H9 (cell line): ENCODE measurements at regions not wholly inside any gene's neighbourhood (a gene's known extent, or its start where the extent isn't known, plus 50 kb on each side); places are given as distances from the start of the nearest gene placed in this dataset.

Experiments used
- DNase-seq: peaks from one replicate; pipeline ENCODE4 v3.0.0-alpha.2; 2017
- H2AFZ ChIP-seq: one replicate; pipeline ENCODE4 v1.6.1; 2013; ENCODE audit warnings: mild to moderate bottlenecking, low read length, control low read depth, moderate library complexity
- H2AK5ac ChIP-seq: 2 replicates; pipeline ENCODE4 v1.6.1; 2013; ENCODE audit warnings: low read length, control low read depth, mixed read lengths; ENCODE audit not compliant: insufficient read length
- H2BK120ac ChIP-seq: one replicate; pipeline ENCODE4 v1.6.1; 2013; ENCODE audit warnings: low read depth, mild to moderate bottlenecking, low read length, control low read depth, inconsistent platforms; ENCODE audit not compliant: poor library complexity, severe bottlenecking
- H2BK12ac ChIP-seq: 2 replicates; pipeline ENCODE4 v1.6.1; 2013; ENCODE audit warnings: low read length, control low read depth, mixed read lengths, low read depth; ENCODE audit not compliant: insufficient read length
- H2BK15ac ChIP-seq: 2 replicates; pipeline ENCODE4 v1.6.1; 2013; ENCODE audit warnings: low read depth, low read length, control low read depth
- H2BK20ac ChIP-seq: one replicate; pipeline ENCODE4 v1.6.1; 2013; ENCODE audit warnings: low read depth, mild to moderate bottlenecking, low read length, control low read depth, inconsistent platforms; ENCODE audit not compliant: poor library complexity, severe bottlenecking
- H2BK5ac ChIP-seq: 2 replicates; pipeline ENCODE4 v1.6.1; 2013; ENCODE audit warnings: low read length, control low read depth, mixed read lengths; ENCODE audit not compliant: insufficient read length
- H3K14ac ChIP-seq: 2 replicates; pipeline ENCODE4 v1.6.1; 2013; ENCODE audit warnings: low read length, control low read depth; ENCODE audit not compliant: insufficient read depth
- H3K18ac ChIP-seq: 2 replicates; pipeline ENCODE4 v1.6.1; 2013; ENCODE audit warnings: low read depth, mild to moderate bottlenecking, mixed read lengths, low read length, control low read depth; ENCODE audit not compliant: insufficient read length
- H3K23ac ChIP-seq: 2 replicates; pipeline ENCODE4 v1.6.1; 2013; ENCODE audit warnings: low read length, control low read depth, mixed read lengths, low read depth; ENCODE audit not compliant: insufficient read length
- H3K23me2 ChIP-seq: 2 replicates; pipeline ENCODE4 v1.6.1; 2013; ENCODE audit warnings: low read depth, mild to moderate bottlenecking, mixed read lengths, low read length, control low read depth; ENCODE audit not compliant: insufficient read length, poor library complexity, severe bottlenecking
- H3K27ac ChIP-seq: 2 replicates; pipeline ENCODE4 v1.5.1; 2013; ENCODE audit warnings: low read length, control low read depth, mixed read lengths, low read depth; ENCODE audit not compliant: insufficient read length
- H3K27me3 ChIP-seq: 2 replicates; pipeline ENCODE4 v1.6.1; 2013; ENCODE audit warnings: low read length, control low read depth, inconsistent platforms; ENCODE audit not compliant: insufficient read depth
- H3K4ac ChIP-seq: 2 replicates; pipeline ENCODE4 v1.6.1; 2013; ENCODE audit warnings: low read depth, mild to moderate bottlenecking, control low read depth, inconsistent platforms, low read length, moderate library complexity
- H3K4me1 ChIP-seq: 2 replicates; pipeline ENCODE4 v1.6.1; 2013; ENCODE audit warnings: low read length, control low read depth, inconsistent platforms; ENCODE audit not compliant: insufficient read depth
- H3K4me2 ChIP-seq: 2 replicates; pipeline ENCODE4 v1.6.1; 2013; ENCODE audit warnings: low read length, control low read depth, mixed read lengths; ENCODE audit not compliant: insufficient read length, insufficient read depth
- H3K56ac ChIP-seq: 2 replicates; pipeline ENCODE4 v1.6.1; 2013; ENCODE audit warnings: low read depth, mild to moderate bottlenecking, mixed read lengths, low read length, control low read depth; ENCODE audit not compliant: insufficient read length
- H3K79me1 ChIP-seq: 2 replicates; pipeline ENCODE4 v1.6.1; 2013; ENCODE audit warnings: low read depth, mild to moderate bottlenecking, moderate library complexity, low read length, control low read depth, inconsistent platforms; ENCODE audit not compliant: insufficient read depth, poor library complexity, severe bottlenecking
- H3K79me2 ChIP-seq: 2 replicates; pipeline ENCODE4 v1.6.1; 2013; ENCODE audit warnings: low read length, control low read depth, inconsistent platforms; ENCODE audit not compliant: insufficient read depth
- H3K9ac ChIP-seq: 2 replicates; pipeline ENCODE4 v1.6.1; 2013; ENCODE audit warnings: low read length, control low read depth, mixed read lengths; ENCODE audit not compliant: insufficient read length; ENCODE audit errors: extremely low read depth
- H3K9me3 ChIP-seq: one replicate; pipeline ENCODE4 v1.6.1; 2013; ENCODE audit warnings: low read depth, low read length, inconsistent platforms; ENCODE audit not compliant: control insufficient read depth
- H3T11ph ChIP-seq: one replicate; pipeline ENCODE4 v1.6.1; 2013; ENCODE audit warnings: mild to moderate bottlenecking, low read length, control low read depth, inconsistent platforms
- H4K20me1 ChIP-seq: one replicate; pipeline ENCODE4 v1.6.1; 2013; ENCODE audit not compliant: control insufficient read depth, insufficient read length, insufficient read depth
- H4K5ac ChIP-seq: 2 replicates; pipeline ENCODE4 v1.6.1; 2013; ENCODE audit warnings: low read depth, mild to moderate bottlenecking, mixed read lengths, low read length, control low read depth; ENCODE audit not compliant: insufficient read length
- H4K8ac ChIP-seq: replicated peaks from 2 replicates; pipeline ENCODE4 v1.6.1; 2013; ENCODE audit warnings: low read length, control low read depth, mixed read lengths, low read depth; ENCODE audit not compliant: insufficient read length
- H4K91ac ChIP-seq: 2 replicates; pipeline ENCODE4 v1.6.1; 2013; ENCODE audit warnings: low read depth, mild to moderate bottlenecking, moderate library complexity, mixed read lengths, low read length, control low read depth; ENCODE audit not compliant: insufficient read length
- H3K27ac Mint-ChIP-seq, 3 experiments: 2 replicates in 2 of 3; 3 replicates in 1 of 3; pipeline ENCODE4 v1.8.0; 2020 to 2021; ENCODE audit warnings: mixed read lengths in 3 of 3, mild to moderate bottlenecking in 1 of 3, moderate library complexity in 1 of 3
- H3K27me3 Mint-ChIP-seq: 2 replicates; pipeline ENCODE4 v1.8.0; 2021; ENCODE audit warnings: low read depth, mild to moderate bottlenecking, moderate library complexity, mixed read lengths
- H3K36me3 Mint-ChIP-seq, 3 experiments: 2 replicates in 2 of 3; 3 replicates in 1 of 3; pipeline ENCODE4 v1.8.0; 2020 to 2021; ENCODE audit warnings: low read depth in 3 of 3, mixed read lengths in 3 of 3; ENCODE audit not compliant: insufficient read depth in 1 of 3
- H3K4me1 Mint-ChIP-seq, 2 experiments: 2 replicates each; pipeline ENCODE4 v1.8.0; 2020; ENCODE audit warnings: mixed read lengths in 2 of 2
- H3K4me3 Mint-ChIP-seq, 2 experiments: 2 replicates in 1 of 2; 3 replicates in 1 of 2; pipeline ENCODE4 v1.8.0; 2020 to 2021; ENCODE audit warnings: mild to moderate bottlenecking in 2 of 2, mixed read lengths in 2 of 2, moderate library complexity in 1 of 2
- H3K9me3 Mint-ChIP-seq, 2 experiments: 2 replicates in 1 of 2; 3 replicates in 1 of 2; pipeline ENCODE4 v1.8.0; 2020; ENCODE audit warnings: mild to moderate bottlenecking in 2 of 2, mixed read lengths in 2 of 2, moderate library complexity in 1 of 2
- WGBS: extraction: QIAGEN DNeasy Blood & Tissue Kit; methylation state at CpG from one replicate; pipeline ENCODE4 v1.1.7; 2013; ENCODE audit warnings: missing lambda C conversion rate, low lambda C conversion rate, mixed read lengths; ENCODE audit not compliant: insufficient read length; ENCODE audit errors: extremely low coverage; 5-methylcytosine and 5-hydroxymethylcytosine counted together
- TF ChIP-seq, protein P1 (sequence below): fragments of 200-600 bp; sonication (generic); conservative IDR thresholded peaks from 3 replicates; pipeline ENCODE4 v1.8.0; 2021; ENCODE audit warnings: antibody characterized with exemption, mild to moderate bottlenecking

DNA sequence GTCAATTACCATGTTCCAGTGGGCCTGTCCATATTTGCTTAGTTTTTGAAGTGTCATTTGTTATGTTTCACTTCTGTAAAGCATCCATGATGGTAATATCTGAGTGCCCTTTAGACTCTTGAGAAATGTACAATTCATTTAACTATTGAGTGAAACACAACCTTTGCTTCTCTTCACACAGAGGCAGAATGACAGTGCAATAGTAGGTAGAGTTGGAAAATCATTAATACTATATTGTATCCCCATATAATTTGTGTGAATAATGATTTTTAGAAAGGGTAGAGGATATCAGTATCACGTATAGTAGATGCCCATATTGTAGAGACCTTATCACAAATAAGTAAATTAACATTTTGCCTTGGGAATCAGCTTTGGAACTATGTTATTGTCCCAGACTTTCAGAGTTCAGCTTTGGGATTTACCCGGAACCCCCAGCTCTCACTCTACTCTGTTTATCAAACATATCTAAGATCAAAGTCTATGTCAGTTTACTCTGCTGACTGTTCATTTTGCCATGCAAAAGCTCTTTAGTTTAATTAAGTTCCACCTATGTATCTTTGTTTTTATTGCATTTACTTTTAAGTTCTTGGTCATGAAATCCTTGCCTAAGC, 172.7 kb upstream of the NOL4 start:
- no peak overlapping the region for H3K27ac Mint-ChIP-seq
- no peak overlapping the region for H2BK12ac ChIP-seq
- H3K56ac ChIP-seq: no peak overlapping the region
- H2BK20ac ChIP-seq: no peak overlapping the region
- no peak overlapping the region for H2BK5ac ChIP-seq
- H3K4me1 Mint-ChIP-seq: no peaks in the 10 kb centered on the region
- no peak overlapping the region for H2AFZ ChIP-seq
- H4K91ac ChIP-seq: no peak overlapping the region
- no peak overlapping the region for H3T11ph ChIP-seq
- no CpG with 5 or more reads among the region's 2 CpGs for WGBS
- no peaks in the 10 kb centered on the region for H3K9me3 ChIP-seq
- no peak overlapping the region for H3K4me2 ChIP-seq
- no peaks in the 10 kb centered on the region for H3K79me2 ChIP-seq
- no peak overlapping the region for H3K4me3 Mint-ChIP-seq
- H3K27ac ChIP-seq: no peak overlapping the region
- no peak overlapping the region for H2BK120ac ChIP-seq
- H3K14ac ChIP-seq: no peak overlapping the region
- no peaks in the 10 kb centered on the region for H3K23me2 ChIP-seq
- no peak overlapping the region for H3K4ac ChIP-seq
- H3K9ac ChIP-seq: no peak overlapping the region
- H3K18ac ChIP-seq: no peak overlapping the region
- no peaks in the 10 kb centered on the region for H3K79me1 ChIP-seq
- H2AK5ac ChIP-seq: no peak overlapping the region
- no peaks in the 10 kb centered on the region for H3K9me3 Mint-ChIP-seq
- no peaks in the 10 kb centered on the region for H3K36me3 Mint-ChIP-seq
- H4K20me1 ChIP-seq: no peaks in the 10 kb centered on the region
- H2BK15ac ChIP-seq: no peak overlapping the region
- H3K27me3 ChIP-seq: no peaks in the 10 kb centered on the region
- H3K27me3 Mint-ChIP-seq: no peaks in the 10 kb centered on the region
- no peak overlapping the region for H4K8ac ChIP-seq
- no peak overlapping the region for H4K5ac ChIP-seq
- H3K4me1 ChIP-seq: no peaks in the 10 kb centered on the region
- H3K23ac ChIP-seq: no peak overlapping the region
- TF ChIP-seq, protein P1, sequence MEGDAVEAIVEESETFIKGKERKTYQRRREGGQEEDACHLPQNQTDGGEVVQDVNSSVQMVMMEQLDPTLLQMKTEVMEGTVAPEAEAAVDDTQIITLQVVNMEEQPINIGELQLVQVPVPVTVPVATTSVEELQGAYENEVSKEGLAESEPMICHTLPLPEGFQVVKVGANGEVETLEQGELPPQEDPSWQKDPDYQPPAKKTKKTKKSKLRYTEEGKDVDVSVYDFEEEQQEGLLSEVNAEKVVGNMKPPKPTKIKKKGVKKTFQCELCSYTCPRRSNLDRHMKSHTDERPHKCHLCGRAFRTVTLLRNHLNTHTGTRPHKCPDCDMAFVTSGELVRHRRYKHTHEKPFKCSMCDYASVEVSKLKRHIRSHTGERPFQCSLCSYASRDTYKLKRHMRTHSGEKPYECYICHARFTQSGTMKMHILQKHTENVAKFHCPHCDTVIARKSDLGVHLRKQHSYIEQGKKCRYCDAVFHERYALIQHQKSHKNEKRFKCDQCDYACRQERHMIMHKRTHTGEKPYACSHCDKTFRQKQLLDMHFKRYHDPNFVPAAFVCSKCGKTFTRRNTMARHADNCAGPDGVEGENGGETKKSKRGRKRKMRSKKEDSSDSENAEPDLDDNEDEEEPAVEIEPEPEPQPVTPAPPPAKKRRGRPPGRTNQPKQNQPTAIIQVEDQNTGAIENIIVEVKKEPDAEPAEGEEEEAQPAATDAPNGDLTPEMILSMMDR: no peak
- no peak for DNase-seq
